GM13977 (cell line): ENCODE measurements at regions not wholly inside any gene's neighbourhood (a gene's known extent, or its start where the extent isn't known, plus 50 kb on each side); places are given as distances from the start of the nearest gene placed in this dataset.

Source experiments
- DNase-seq: peaks from one replicate; pipeline ENCODE4 v3.0.0; 2012; ENCODE audit warnings: low spot score
- CTCF ChIP-seq: IDR thresholded peaks from 2 replicates; pipeline ENCODE4 v1.5.1; 2012; ENCODE audit warnings: mild to moderate bottlenecking, control low read depth; ENCODE audit not compliant: insufficient read depth; ENCODE audit errors: extremely low read depth, missing control alignments
- in situ Hi-C: fragments of 300-500 bp; cut with MboI; formaldehyde crosslinking; loops from one replicate; pipeline ENCODE4 v1.12.0; 2022; ENCODE audit warnings: low sequenced_read_pairs, low pct_unique_long_range_greater_than_20kb, mixed read lengths, inconsistent platforms; ENCODE audit not compliant: unreplicated experiment

- no peak for TF ChIP-seq CTCF
- in situ Hi-C loops: no loop called here
- no peak for DNase-seq
These were observed 74.4 kb upstream of the BTBD3 start for GRCh38 chr20:11843289-11843688.

- no peak for DNase-seq
- no peak for TF ChIP-seq CTCF
- in situ Hi-C loops: no loop called here
These were observed 73.0 kb upstream of the BTBD3 start for GRCh38 chr20:11844691-11845090.

- no peak for DNase-seq
- in situ Hi-C loops: no loop called here
- TF ChIP-seq CTCF: no peak
These were observed 72.4 kb upstream of the BTBD3 start for GRCh38 chr20:11845340-11845739.

- in situ Hi-C loops: no loop called here
- no peak for TF ChIP-seq CTCF
- DNase-seq: no peak
These were observed 71.6 kb upstream of the BTBD3 start for GRCh38 chr20:11846131-11846530.

GRCh38 chr20:11847827-11848226, 69.9 kb upstream of the BTBD3 start:
- in situ Hi-C loops: no loop called here
- TF ChIP-seq CTCF: no peak
- DNase-seq: no peak

GRCh38 chr20:11849270-11849915, 68.3 kb upstream of the BTBD3 start:
- DNase-seq: no peak

More at GRCh38 chr20:11849270-11849915, 68.3 kb upstream of the BTBD3 start:
- no peak for TF ChIP-seq CTCF
- in situ Hi-C loops: no loop called here
